ENCODE measurements at regions not wholly inside any gene's neighbourhood (a gene's known extent, or its start where the extent isn't known, plus 50 kb on each side); places are given as distances from the start of the nearest gene placed in this dataset.
A peak's percentile ranks its signal among the peaks of the same experiment; 100 is the strongest.

DNA sequence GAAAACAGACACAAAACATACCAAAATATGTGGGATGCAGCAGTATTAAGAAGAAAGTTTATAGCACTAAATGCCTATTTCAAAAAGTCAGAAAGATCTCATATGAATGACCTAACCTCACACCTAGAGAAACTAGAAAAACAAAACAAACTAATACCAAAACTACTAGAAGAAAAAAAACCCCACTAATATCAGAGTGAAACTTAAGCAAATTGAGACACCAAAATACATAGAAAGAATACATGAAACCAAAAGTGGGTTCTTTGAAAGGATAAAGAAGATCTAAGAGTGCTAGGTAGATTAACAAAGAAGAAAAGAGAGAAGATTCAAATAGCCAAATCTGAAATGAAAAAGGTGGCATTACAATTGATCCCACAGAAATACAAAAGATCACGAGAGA is 494.1 kb downstream of the SH2D4B start:
- no peak for DNase-seq

DNA sequence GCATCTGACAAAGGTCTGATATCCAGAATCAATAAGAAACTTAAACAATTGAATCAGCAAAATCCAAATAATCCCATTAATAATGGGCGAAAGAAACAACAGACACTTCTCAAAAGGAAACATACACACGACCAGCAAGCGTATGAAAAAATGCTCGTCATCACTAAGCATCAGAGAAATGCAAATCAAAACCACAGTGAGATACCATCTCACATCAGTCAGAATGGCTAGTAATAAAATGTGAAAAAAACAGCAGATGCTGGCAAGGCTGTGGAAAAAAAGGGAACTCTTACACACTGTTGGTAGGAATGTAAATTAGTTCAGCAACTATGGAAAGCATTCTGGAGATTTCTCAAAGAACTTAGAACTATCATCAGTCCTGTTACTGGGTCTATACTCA is 496.7 kb downstream of the SH2D4B start:
- no peak for DNase-seq

DNA sequence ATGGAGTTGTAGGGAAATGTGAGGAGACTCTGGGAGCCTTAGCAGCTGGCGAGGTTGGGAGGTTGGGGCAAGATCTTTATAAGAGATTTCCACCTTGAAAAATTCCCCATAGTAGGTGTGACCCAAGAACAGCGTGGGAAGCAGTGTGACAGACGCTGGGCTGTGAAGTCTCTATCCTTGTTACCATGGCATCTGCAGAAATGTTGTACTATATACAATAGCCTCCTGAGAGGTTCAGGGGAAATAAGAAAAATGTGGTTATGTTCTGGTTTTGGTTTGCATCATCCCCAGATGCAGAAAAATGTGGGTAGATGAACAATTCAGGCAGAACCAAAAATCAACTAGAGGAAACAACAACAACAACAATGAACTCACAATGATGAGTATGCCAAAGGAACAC is 498.6 kb downstream of the SH2D4B start:
- no peak for DNase-seq

DNA sequence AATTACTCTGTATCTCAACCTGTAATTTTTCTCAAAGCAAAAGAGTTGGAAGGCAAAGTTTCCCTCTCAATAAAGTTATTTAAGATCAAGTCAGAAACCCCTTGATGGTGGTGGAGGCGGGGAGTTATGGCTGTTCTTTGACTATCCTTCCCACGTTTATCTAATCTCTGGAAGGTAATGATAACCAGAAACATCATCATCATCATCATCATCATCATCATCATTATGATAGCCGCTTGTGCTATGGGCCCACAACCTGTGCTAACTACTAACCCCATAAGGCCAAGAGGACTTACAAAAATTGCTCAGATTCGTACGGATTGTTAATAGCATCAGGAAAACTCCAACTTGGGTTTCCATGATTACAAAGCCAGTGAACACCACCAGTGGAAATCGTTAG is 502.3 kb downstream of the SH2D4B start:
- DNase-seq, result no peak

DNA sequence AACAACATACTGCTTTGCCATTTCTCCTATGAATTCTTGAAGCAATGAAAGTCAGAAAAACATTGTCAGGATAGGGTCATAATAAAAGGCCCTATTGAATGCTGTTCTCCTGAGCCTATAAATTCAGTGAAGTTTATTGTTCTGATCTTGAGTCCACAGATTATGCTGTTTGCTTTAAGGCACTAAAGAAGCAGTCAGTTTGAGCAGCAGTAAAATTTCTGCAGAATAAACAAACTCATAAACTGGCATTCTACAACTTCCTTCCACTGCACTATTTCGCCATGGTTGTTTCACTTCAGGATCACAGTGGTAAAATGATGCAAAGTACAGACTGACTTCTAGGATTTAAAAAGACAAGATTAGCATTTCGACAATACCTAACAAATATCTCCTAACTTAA is 503.2 kb downstream of the SH2D4B start:
- DNase-seq, result no peak

DNA sequence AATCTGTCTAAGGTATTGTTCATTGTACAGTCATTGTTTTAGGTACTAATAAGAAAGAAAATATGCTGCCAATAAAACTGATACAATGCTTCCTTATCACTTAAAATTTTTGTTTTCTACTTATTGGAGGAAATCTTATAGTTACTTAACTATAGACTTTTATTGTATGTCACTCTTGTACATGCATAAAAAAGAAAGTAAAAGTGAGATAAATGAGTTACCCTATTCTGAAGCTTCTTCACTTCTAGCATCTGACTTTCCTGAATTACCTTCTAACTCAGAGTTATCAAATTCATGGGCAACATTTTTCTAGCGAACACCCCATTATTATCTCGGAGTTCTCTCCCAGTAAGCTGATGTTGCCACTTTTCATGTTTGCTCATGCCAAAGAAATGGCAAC is 504.9 kb downstream of the SH2D4B start:
- no peak for DNase-seq

DNA sequence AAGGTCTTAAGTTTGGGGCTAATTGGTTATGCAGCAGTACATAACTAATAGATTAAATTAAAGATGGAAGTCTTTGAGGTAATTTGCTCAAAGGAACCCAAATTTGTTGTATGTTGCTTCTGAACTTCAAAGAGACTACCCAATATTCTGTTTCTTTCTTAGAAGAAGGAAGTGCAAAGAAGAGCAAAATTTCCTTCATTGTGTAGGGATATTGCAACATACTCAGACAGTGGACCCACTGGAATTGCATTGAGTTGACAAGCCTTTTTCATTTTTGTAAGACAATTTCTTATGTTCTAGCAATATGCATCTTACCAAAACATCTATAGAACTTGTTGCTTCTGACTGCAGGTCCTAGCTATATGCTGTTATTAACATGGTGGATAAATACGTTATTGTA is 527.8 kb downstream of the SH2D4B start:
- DNase-seq, result no peak

DNA sequence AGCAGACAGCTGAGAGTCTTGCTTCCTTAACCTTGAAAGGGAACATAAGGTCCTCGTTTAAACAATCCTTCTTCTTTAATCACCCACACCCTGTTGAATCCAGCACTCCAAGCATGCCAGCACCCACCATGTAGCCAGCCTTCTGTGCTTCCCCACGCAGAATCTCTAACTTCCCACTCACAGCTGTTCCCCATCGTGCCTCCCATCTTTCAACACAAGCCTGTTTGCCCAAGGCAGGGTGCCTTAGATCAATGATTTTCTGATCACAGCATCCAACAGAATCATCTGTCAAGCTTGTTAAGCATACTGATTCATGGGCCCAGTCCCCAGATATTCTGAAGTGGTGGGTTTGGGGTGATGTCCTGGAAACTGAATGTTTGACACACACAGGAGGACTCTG is 530.8 kb downstream of the SH2D4B start:
- DNase-seq, result no peak

DNA sequence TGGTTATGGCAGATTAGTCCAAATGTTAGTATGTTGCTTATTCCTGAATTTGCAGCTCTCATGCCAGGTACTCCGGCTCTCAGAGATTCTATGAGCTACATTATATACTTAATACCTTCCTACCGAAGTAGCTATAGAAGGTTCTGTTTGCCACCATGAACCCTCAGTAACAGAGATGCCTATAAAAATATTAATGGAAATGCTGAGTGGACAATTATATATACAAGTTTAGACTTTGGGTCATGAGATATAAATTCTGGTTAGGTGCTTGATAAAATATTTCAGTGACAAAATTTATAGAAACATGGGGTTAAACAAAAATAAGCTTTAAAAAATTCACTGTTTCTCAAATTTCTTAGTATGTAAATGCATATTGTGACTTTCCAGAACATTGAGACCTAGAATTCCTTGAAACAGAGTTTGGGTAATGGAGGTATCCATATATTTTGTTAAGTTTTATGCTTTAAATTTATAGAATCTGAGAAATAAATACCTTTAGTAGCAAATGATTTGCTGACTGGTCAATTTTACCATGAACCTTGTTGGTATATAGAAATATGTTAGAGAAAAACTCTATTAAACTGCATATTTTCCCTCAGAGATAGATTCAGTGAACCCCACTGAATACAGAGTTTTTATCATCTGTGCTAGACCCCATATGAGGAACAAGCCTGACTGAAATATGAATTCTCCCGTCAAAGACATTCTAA is 533.5 kb downstream of the SH2D4B start:
- DNase-seq, result no peak

DNA sequence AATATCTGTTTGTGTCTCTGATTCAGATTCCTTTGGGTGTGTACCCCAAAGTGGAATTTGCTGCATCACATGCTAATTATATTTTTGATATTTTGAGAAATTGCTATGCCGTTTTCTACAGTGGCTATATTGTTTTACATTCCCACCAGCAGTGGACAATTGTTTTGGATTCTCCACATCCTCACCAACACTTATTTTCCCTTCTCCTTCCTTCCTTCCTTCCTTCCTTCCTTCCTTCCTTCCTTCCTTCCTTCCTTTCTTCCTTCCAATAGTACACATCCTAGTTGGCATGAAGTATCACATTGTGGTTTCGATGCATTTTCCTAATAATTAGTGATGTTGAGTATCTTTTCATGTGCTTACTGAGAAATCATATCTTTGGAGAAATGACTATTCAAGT is 535.5 kb downstream of the SH2D4B start:
- DNase-seq, result no peak

DNA sequence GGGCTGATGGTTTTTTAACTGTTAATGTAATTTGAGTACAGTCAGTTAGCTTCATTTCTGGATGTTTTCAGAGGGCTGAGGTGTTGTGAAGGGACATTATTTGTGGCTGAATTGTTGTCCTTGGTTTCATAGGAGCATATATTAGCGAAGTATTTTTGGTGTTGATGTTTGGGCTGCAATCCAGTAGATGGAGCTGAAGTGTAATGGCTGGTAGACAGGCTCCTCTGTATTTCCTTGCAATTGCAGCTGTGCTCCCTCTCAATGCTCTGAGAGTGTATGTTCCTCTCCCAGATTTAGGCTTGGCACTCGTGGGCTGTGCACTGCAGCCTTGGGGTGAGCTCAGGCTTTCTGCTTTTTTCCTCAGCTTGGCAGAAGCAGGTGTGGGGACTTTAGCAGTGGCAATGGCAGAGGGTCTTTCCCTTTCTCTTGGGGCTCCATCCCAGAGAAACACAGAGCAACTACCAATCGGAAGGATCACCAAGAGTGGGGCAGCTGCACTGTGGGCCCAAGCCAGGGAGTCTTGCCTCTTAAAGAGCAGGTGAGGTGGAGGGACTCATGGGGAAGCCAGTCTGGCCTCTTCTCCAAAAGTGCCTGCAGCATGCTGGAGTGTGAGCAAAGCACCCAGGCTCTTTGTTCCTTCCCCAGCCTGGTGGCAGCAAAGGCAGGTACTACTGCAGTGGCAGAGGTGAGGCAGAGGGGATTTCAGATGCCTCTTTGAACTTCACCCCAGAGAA is 544.4 kb downstream of the SH2D4B start:
- peak; percentile 53 for DNase-seq

DNA sequence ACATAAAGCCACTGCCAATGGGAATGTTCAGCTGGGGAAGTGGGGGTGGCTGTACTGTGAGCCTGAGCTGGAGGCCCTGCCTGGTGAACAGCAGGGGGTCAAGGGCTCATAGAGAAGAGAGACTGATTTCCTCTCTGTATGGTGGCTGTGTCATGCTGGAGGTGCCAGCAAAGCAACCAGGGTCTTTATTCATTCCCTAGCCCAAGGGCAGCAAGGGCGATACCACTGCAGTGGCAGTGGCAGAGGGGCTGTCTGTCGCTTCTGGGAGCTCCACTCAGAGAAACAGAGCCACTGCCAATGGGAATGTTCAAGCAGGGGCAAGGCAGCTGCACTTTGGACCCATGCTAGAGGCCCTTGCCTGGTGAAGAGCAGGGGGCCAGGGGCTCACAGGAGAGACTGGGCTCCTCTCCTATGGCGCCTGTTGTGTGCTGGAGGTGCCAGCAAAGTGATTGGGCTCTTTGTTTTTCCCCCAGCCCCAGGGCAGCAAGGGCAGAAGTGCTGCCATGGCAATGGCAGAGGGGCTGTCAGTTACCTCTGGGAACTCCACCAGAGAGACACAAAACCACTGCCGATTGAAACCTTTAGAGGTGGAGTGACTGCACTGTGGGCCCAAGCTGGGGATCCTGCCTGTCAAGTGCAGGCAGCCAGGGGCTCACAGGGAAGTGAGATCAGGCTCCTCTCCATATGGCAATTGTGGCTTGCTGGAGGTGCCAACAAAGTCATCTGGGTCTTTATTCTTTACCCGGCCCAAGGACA is 545.1 kb downstream of the SH2D4B start:
- no peak for DNase-seq

DNA sequence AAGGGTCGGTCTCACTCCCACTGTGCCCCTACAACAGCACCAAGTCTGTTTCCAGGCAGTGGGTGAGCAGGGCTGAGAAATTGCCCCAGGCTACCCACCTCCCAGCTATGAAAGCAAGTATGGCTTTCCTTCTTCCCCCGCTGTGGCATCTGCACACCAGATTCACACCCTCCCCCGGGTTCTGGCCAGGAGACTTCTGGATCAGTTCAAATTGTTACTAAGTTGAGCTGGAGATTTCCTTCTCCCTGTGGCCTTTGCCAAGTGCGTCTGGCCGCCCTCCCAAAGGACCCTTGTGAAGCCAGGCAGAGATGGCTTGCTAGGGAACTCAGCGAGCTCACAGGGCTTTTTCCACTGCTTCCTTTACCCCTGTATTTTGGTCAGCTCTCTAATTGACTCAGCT is 555.4 kb downstream of the SH2D4B start:
- DNase-seq, result peak; percentile 49

DNA sequence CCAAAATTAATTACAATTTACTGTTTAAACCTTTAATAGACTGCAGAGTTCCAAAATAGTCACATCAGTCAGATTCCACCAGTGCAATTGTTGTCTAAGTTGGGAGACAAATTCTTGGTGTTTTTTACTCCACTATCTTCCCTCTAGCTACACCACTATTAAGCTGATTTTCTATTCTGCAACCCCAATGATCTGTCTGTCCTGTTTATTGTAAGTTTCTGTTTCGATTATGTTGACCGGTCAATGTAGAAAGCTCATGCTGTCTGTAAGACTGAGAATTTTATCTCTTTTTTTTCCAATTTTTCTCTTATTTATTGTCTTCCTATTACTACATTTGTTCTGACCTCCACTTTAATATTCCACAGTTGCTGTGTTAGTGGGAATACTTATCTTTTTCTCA is 557.5 kb downstream of the SH2D4B start:
- DNase-seq, result no peak

DNA sequence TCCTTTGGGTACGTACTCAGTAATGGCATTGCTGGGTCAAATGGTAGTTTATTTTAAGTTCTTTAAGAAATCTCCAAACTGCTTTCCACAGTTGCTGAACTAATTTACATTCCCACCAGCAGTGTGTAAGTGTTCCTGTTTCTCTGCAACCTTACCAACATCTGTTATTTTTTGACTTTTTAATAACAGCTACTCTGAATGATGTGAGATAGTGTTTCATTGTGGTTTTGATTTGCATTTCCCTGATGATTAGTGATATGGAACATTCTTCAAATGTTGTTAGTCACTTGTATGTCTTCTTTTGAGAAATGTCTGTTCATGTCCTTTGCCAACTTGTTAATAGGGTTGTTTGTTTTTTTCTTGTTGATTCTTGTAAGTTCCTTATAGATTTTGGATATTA is 558.9 kb downstream of the SH2D4B start:
- no peak for DNase-seq

DNA sequence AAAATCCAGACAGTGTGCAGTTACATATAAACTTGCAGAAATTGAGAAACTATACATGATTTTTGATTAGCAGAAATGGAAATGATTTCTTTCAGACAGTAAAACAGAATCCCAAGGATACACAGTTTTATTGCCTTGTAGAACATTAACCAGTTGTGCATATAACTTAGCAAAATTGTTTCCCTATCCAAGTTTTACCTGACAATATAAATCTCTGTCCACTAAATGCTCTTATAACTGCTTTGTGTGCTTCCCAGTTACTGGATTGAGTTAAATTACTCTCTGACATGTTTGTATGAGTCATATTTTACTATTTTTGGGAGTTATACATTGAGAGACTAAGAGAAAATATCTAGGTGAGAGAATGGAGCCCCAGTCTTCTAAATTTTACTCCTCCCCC is 563.4 kb downstream of the SH2D4B start:
- no peak for DNase-seq

DNA sequence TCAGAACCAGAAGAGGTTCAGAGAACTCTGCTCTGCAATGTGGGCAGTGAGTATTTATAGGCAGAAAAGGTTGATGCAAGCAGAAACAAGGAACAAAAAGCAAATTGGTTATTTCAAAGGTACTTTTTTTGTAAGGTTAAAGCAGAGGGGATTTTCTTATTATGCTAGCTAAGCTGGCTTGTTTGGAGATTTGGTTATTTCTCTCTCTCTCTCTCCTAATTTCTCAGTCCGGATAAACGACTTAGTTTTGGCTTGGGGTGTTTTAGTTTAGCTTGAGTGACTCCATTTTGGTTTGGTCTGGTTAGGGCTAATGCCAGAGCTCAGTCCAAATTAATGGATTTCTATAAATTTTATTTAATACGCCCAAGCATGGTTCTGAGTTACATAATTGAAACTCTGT is 566.8 kb downstream of the SH2D4B start:
- no peak for DNase-seq

DNA sequence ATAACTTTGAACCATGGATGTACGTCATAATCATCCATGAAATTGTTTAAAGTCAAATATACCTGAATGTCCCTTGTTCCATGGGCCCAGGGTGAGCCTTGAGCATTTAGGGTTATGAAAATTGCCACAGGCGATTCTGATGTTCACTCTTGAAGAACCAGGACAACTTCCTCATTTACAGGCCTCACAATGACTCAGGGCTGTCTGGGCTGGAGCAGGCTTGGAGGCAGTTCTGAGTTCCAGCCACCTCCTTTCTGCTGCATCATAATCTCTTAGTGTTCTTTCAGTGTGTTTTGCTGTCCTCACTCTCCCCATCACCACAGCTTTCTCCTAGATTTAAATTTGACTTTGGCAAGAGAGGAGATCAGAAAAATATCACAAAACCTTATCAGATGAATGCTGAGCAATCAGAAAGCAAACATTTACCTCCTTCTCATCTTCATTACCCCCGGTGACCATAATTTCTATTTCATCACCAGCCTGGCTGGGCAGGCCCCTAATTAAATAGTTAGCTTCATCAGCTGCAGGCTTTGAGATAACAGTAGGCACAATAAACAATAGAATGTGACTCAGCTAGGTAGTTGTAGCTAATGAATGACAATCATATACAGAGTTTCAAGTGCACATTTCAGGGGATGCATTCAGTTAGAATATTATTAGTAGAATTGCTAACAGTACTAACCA is 571.0 kb downstream of the SH2D4B start:
- DNase-seq, result peak; percentile 83

DNA sequence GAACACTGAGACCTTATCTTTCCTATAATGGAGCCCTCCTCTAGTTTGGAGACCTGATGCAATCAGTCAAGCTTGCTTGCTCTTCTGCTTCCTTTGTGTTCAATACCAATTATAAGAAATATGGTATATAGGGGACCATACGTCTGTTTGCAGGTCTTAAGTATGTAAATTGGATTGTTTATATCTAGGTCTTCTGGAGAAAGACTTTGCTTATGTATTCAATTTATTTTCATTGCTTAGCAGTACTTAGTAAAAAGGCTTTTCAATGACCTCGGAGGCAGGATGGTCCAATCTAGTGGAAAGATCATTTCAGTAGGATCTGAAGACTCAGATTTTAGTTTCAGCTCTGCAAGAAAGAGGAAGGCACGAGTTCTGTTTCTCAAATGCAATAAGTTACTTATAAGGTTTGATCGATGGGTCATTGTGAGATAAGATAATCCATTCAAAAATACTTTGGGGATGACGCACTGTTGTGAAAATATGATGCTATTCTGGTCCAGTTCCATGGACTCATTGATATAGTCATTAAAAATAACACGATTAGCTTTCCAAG is 571.6 kb downstream of the SH2D4B start:
- DNase-seq, result no peak

DNA sequence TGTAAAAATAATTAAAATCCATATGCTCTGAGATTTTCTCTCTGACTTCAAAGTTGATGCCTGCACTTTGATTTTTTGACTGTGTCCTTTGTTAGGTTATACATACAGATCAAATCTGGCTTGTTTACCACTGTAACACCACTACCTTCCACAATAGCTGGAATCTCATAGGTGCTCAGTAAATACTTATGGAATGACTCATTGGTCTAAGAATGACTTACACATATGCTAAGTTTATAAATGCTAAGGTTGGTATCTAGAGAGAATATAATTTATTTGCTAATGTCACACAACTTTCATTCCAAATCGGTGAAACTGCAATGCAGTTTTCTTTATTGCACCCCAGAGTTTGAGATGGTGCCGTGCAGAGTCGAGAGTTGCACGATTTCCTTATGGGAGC is 578.5 kb downstream of the SH2D4B start:
- DNase-seq, result no peak

DNA sequence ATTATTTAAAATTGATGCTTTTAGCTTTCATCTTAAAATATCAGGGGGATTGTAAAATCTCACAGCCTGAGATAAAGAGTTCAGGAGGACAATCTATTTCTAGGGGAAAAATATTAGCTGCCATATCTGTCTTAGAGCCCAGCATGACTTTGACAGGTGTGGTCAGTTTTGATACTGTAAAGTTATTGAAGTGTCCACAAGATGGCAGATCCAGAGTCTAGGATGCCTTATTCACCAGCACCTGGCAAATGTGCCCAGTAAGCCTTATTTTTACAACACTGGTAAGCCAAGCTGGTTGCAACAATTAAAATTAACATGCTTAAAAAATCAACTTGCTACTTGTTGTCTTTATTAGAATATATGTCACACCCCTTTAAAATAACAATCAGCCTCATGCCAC is 579.3 kb downstream of the SH2D4B start:
- DNase-seq, result no peak

DNA sequence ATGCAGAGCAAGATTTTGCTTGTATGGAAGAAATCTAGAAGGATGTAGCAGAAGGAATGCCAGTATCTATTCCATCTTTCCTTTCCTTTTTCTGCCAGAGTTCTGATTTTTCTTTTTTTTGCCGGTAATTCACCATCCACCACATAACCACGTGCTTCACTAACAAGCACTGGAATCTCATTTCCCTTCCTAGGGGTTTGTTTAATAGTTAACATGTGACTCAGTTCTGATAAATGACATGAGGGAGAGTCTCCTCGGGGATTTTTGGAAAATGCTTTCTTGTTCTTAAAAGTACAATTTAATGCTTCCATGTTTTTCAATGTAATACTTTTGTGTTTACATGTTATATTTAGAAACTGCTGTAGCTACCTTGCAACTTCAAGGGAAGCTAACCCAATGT is 590.2 kb downstream of the SH2D4B start:
- no peak for DNase-seq

DNA sequence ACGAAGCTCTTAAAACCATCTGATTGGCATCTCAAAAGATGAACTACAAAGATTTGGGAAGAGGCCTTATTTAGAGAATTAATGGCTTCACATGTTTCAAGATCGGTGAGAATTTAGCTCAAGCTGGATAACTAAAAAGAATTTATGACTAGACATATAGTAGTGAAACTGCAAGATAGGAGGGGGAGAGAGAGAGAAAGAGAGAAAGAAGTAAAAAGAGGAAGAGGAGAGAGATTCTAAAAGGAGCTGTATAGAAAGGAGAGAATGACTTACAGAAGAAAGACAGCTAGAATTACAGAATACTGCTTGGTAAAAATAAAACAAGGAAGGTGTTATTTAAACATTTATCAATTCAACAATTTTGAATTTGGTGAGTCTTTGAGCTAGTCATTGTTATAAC is 592.3 kb downstream of the SH2D4B start:
- no peak for DNase-seq
